ENCODE measurements at regions not wholly inside any gene's neighbourhood (a gene's known extent, or its start where the extent isn't known, plus 50 kb on each side); places are given as distances from the start of the nearest gene placed in this dataset.

GRCh38 chr6:72505446-72505845, 116.4 kb upstream of the KCNQ5 start:
- TF ChIP-seq CTCF (IDR thresholded peaks at IDR 0.05 in 2 of 3, conservative IDR thresholded peaks at IDR 0.05 in 1 of 3; ENCODE audit: control insufficient read depth in 2 of 3, extremely low read depth in 1 of 3, insufficient read depth in 1 of 3, low read depth in 3 of 3, low read length in 3 of 3): no peak
- TF ChIP-seq PBX3 (IDR thresholded peaks at IDR 0.05; ENCODE audit: insufficient replicate concordance, low read depth, low read length): no peak
- TF ChIP-seq MAX (IDR thresholded peaks at IDR 0.05; ENCODE audit: low read depth, low read length): no peak
- TF ChIP-seq NR2F1 (conservative IDR thresholded peaks at IDR 0.05): no peak
- no peak for TF ChIP-seq SRF (IDR thresholded peaks at IDR 0.05; ENCODE audit: low read depth in 2 of 2, low read length in 2 of 2)
- TF ChIP-seq BCL11A (IDR thresholded peaks at IDR 0.05; ENCODE audit: low read depth, low read length): no peak
- no peak for TF ChIP-seq POLR2AphosphoS5 (IDR thresholded peaks at IDR 0.05; ENCODE audit: low read length)
- TF ChIP-seq KDM1A (IDR thresholded peaks at IDR 0.05; ENCODE audit: borderline replicate concordance): no peak
- no peak for TF ChIP-seq MXI1 (IDR thresholded peaks at IDR 0.05; ENCODE audit: low read depth, low read length)
- no peak for TF ChIP-seq SKIL (IDR thresholded peaks at IDR 0.05; ENCODE audit: low read depth, poor library complexity, severe bottlenecking)
